ENCODE measurements at regions not wholly inside any gene's neighbourhood (a gene's known extent, or its start where the extent isn't known, plus 50 kb on each side); places are given as distances from the start of the nearest gene placed in this dataset.

DNA sequence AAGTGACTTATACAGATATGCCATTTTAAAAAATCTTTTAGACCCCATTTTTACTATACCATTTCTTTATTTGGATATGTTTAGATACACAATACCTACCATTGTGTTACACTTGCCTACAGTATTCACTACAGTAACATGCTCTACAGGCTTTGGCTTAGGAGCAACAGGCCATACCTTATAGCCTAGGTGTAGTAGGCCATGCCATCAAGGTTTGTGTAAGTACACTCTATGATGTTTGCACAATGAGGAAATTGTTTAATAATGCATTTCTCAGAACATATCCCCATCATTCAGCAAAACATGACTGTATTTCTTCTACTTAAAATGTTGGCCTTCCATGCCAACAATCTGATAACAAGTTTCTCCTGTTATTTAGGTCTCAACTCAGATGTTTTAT, 1559.5 kb upstream of the TENM4 start:
- TF ChIP-seq YY1 (IDR thresholded peaks at IDR 0.05; ENCODE audit: insufficient read depth, insufficient read length) (no peak), ZNF274 (IDR thresholded peaks at IDR 0.05; ENCODE audit: low read depth, low read length) (no peak)
